SU-DHL-6 (cell line): ENCODE measurements at regions not wholly inside any gene's neighbourhood (a gene's known extent, or its start where the extent isn't known, plus 50 kb on each side); places are given as distances from the start of the nearest gene placed in this dataset.

ENCODE experiments used
- CTCF ChIP-seq: fragments of 200-600 bp; sonication (generic); IDR thresholded peaks from one replicate; pipeline ENCODE4 v1.5.1; 2017; ENCODE audit warnings: antibody characterized with exemption, mild to moderate bottlenecking, low read length, moderate library complexity; ENCODE audit not compliant: insufficient read depth, poor library complexity, severe bottlenecking
- EZH2phosphoT487 ChIP-seq: fragments of 200-600 bp; sonication (generic), shearing (Covaris generic); conservative IDR thresholded peaks from 2 replicates; pipeline ENCODE4 v1.6.1; 2018; ENCODE audit warnings: mild to moderate bottlenecking, antibody characterized with exemption, low read length, moderate library complexity, mixed read lengths

GRCh38 chr4:63080934-63081333, 1328.3 kb downstream of the TECRL start:
- TF ChIP-seq CTCF (no peak), EZH2phosphoT487 (no peak)
